ENCODE measurements at regions not wholly inside any gene's neighbourhood (a gene's known extent, or its start where the extent isn't known, plus 50 kb on each side); places are given as distances from the start of the nearest gene placed in this dataset.
"Not testable (repeated sequence)": the region's sequence is repeated elsewhere in the genome, so short reads cannot be mapped to it uniquely, and the experiment has no call there.

DNA sequence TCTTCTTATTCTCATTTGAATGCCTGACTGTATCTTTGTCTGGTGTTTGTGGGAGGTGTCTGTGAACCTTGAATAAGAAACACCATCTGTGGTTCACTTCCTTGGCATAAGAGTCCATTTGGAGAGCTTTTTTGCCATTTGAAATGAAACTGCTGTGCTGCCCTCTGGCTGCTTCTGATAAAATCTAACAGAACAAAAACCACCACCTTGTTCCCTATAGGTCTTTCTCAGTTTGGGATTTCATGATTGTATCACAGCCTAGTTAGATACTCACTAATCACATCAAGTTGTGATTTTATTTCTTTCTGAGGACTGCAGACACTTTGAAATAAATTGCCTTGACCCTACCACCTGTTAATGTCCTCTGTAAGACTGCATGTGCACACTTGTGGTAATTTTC lies 102.7 kb upstream of the FAM13C start:
- intact Hi-C loops (cut with DNase I): loop anchor here (10.0 kb wide), 2 partner anchors 200 to 510 kb away; no protein-coding TSS in a partner anchor
- DNase-seq: peak in 25 of 42 donors; percentile 12 to 74 (median 36)

- no peak for DNase-seq
- intact Hi-C loops (cut with DNase I): loop anchor here (10.0 kb wide), 2 partner anchors 200 to 510 kb away; no protein-coding TSS in a partner anchor
These were observed 102.1 kb upstream of the FAM13C start for GRCh38 chr10:59464483-59464882.

DNA sequence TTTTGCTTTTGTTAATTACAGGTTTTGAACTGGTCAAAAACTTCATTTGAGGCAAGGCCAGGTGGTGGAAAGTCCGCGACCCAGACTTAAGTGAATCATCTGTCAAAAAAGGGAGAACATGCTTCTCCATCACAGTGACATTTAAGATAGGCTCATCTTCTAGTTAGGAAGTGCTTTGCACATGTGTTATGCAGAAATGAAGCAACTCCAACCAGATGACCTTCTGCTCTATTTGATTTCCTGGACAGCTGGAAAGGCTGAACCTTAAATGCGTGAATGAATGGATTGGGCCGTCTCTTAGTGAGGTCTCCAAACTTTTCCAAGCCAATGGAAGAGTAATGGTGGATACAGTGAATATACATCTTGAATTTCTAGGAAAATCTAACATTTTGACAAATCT lies 101.6 kb upstream of the FAM13C start:
- intact Hi-C loops (cut with DNase I): loop anchor here (10.0 kb wide), 2 partner anchors 199 to 509 kb away; no protein-coding TSS in a partner anchor
- DNase-seq: no peak

GRCh38 chr10:59460601-59461000 lies 98.3 kb upstream of the FAM13C start:
- DNase-seq: no peak
- intact Hi-C loops (cut with DNase I): loop anchor here (10.0 kb wide), 2 partner anchors 196 to 506 kb away; no protein-coding TSS in a partner anchor

- intact Hi-C loops (cut with DNase I): no loop called here
- no peak for DNase-seq
These were observed 93.8 kb upstream of the FAM13C start for GRCh38 chr10:59456199-59456598.

DNA sequence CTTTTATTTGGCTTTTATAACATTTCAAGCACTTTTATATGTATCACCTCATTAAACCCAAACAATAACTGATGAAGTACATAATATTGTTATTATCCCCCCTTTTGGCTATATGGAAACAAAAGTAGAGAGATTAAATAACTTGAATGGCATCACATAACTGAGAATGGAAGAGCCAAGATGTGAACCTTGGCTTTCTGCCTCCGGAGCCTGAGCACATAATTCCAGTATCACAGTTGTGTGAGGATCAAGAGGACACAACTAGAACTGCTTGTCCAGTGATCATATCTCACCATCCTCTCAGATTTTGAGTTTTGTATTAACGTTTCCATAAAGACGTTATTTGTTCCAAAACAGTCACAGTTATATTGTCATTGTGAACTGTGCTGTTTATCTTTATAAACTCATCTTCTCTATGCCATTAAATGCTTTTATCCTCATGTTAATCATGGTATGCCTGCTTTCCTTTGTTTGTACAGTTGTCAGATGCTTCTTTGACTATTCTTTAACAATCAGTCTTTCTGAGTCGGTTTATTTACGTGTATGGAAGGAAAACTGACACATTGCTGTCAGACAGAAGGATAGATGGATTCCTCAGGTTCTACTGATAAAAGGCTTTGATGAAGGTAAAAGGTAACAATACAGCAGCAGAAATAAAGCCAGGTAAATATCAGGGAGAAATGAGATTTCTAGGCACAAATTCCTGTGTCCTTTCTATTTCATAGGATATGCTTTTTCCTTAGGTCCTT lies 92.0 kb upstream of the FAM13C start:
- intact Hi-C loops (cut with DNase I): no loop called here
- no peak for DNase-seq

DNA sequence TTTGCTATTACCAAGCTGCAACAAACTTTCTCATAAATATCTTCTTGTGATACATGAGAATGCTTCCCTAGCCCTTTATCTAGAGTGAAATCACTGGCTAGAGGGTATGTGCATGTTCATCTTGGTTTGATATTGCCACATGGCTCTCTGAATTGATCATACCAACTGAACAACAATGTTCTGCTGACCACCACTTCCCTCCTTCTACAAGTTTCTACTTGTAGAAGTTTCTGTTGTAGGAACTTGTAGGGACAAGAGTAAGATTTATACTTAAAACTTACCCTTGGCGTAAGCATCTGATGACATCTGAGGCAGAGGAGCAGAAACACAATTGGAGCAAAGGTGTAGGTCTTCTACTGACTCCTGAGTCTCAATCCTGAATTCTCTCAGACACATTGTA lies 86.3 kb upstream of the FAM13C start:
- no peak for DNase-seq
- intact Hi-C loops (cut with DNase I): no loop called here

GRCh38 chr10:59435707-59436106 lies 73.4 kb upstream of the FAM13C start:
- intact Hi-C loops (cut with DNase I): no loop called here
- DNase-seq: no peak

DNA sequence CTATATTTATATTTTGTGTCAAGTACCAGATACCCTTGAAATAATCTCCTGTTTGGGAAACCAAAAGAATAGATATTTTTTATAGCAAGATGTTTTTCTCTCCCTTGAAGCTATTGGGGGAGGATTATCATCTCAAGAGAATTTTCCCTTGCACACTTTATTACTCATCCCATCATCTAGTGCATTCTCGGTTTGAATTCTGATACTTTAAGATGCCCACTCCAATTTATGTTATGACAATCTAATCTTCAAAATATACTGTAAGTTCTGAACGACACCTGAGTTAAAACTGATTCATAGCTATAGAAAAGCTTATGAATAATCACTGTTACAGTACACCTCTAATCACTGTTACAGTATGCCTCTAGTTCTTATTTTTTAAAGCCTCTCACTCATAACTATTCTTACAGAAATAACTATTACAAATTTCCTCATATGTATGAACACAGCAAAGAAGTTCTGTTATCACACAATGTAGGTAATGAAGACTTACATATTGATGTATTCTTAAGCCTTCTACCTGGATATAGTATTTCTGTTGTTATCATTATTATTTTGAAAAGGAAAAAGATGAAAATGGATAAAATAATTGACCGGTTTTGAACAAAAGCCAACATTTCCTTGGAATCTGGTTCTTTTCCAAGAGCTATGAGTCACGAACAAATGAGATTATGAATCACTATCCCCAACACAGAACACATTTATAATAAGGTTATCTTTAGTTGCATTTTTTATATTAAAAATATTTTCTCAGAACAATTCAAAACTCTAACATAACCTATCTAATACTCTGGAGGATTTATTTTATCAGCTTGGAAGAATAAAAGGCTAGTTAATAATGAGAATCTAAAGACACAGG lies 72.3 kb upstream of the FAM13C start:
- no peak for DNase-seq

GRCh38 chr10:59433720-59434428 lies 71.5 kb upstream of the FAM13C start:
- DNase-seq: no peak
- intact Hi-C loops (cut with DNase I): no loop called here

More for the DNA sequence above, 72.3 kb upstream of the FAM13C start:
- intact Hi-C loops (cut with DNase I): no loop called here

GRCh38 chr10:59432207-59432900 lies 70.0 kb upstream of the FAM13C start:
- intact Hi-C loops (cut with DNase I): no loop called here
- peak in 5 of 42 donors; percentile 3 to 43 (median 7) for DNase-seq

DNA sequence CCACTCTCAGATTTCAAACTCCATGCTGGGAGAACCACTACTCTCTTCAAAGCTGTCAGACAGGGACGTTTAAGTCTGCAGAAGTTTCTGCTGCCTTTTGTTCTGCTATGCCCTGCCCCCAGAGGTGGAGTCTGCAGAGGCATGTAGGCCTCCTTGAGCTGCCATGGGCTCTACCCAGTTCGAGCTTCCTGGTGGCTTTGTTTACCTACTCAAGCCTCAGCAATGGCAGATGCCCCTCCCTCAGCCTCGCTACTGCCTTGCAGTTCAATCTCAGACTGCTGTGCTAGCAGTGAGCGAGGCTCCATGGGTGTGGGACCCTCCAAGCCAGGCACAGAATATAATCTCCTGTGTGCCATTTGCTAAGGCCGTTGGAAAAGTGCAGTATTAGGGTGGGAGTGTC lies 51.4 kb upstream of the FAM13C start:
- intact Hi-C loops (cut with DNase I): not testable (repeated sequence)
- DNase-seq: peak in 1 of 42 donors; percentile 5
